GM19438 (cell line): ENCODE measurements at regions not wholly inside any gene's neighbourhood (a gene's known extent, or its start where the extent isn't known, plus 50 kb on each side); places are given as distances from the start of the nearest gene placed in this dataset.

Experiments
- ATAC-seq: cut with Tn5 transposase; IDR thresholded peaks from one replicate; pipeline ENCODE4 v1.9.1; 2021; ENCODE audit warnings: low read depth; ENCODE audit not compliant: unreplicated experiment

DNA sequence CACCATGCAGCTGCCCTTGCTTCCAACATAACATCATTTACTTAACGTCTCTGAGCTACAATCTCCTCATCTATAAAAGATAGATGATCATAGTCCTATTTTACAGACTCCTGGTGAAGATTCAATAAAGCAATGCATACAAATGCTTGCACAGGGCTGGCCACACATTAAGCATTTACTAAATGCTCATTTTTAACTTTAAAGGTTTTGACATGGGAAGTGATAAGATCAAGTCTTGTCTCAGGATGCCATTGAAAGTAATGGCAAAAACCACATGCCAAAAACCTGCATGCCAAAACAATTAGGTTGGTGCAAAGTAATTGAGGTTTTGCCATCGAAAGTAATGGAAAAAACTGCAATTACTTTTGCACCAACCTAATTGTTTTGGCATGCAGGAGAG is 181.2 kb upstream of the ADRA1B start:
- ATAC-seq: no peak

DNA sequence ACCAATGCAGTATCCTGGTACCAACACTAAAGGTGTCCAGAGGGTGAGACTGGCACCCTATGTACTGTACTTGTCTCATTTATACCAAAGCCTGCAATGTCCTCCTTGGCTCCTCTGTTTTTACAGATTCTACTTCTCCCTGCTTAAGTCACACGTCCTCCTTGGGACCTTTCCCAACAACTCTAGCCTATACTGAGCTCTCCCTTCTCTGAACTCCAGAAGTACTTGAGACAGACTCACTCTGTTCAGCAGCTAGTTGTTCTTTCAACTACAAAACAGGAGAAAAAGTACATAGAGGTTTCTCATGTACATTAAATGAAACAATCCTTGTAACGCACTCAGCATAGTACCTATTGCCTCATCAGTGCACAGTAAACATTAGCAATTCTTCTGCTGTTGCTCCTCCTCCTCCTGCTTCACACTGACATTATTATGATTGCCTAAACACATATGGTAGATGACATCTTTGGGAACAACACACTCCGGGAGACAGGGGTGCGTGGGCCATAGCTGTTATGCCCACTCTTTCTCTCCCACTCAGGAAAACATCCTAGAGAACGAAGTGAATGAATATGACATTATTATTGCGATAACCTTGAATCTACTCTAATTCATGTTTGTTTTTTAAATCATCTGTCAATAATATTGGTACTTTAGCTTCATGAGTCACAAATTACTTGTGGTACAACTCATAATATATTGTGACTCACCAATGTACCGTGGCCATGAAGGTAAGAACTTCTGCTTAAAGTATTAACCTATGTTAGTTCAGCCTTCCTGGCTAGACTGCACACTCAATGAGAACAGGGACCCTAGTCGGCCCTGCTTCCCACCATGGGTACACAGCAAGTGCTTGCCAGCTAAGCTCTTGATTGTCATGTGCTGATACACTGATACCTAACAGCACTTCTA is 180.3 kb upstream of the ADRA1B start:
- no peak for ATAC-seq

- ATAC-seq: no peak
These were observed 179.4 kb upstream of the ADRA1B start for GRCh38 chr5:159736844-159737243.

DNA sequence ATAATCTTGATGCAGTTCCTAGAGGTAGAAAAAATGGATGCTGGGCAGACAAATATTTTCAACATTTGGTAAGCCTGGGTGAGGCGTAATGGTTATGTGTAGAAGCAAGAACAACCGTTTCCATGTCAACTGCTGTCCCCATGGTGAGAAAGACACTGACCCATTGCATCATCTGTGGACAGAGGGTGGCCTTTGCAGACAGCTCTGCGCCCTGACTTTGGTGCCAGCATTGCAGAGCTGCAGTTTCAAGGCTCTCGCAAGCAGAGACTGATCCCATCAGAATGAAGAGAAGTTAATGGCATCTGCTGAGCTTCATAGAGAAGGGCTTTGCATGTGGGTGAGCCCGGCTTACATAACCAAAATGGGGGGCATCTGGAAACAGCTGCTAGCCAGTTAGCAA is 179.0 kb upstream of the ADRA1B start:
- no peak for ATAC-seq

GRCh38 chr5:159741829-159742322 is 174.4 kb upstream of the ADRA1B start:
- ATAC-seq: no peak

DNA sequence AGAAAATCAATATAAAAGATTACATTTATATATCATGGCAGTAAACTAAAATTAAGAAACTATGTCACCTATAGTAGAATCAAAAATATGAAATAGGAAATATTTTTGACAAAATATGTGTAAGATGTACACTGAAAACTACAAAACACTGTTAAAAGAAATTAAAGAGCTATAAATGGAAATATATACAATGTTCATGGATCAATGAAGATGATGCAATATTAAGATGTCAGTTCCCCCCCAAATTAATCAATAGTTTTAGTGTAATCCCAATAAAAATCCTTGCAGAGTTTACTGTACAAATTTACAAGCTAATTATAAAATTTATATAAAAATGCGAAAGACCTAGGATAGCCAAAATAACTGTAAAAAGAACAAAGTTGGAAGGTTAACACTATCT is 173.0 kb upstream of the ADRA1B start:
- no peak for ATAC-seq

DNA sequence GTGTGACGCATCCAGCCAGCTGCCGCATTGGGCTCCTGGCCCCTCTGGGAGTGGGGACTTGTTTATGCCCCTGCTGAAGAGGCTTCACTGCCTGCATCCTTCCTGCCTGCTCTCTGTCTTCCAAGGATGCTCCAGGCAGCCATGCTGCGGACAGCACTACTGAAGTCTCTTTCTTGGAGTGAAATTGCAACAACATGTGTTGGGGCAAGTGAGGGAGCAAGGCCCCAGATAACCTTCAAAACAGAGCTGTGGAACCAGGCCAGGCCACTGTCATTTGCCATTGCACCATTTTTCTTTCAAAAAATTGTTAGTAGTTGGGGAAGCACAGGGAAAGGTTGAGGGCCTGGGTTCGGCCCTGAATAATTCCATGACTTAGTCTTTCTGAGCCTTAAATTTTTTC is 169.6 kb upstream of the ADRA1B start:
- ATAC-seq: no peak

DNA sequence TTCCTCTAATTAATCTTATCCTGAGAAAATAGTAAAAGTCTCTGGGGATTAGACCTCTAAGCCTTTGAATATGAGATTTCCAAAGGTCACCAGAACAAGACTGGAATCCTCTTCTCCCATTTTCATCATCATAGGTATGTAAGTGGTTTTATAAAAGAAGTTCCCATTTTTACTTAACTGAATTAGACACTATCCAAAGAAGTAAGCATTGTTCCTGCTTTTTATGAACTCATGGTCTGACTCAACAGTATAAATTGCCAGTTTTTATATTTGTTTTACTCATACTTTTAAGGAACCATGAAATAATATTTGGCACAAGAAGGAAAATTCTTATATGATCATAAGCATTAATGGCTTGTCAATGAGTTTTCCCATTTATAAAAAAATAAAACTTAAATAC is 167.1 kb upstream of the ADRA1B start:
- ATAC-seq: no peak

GRCh38 chr5:159750226-159750625 is 166.1 kb upstream of the ADRA1B start:
- no peak for ATAC-seq

- no peak for ATAC-seq
These were observed 164.8 kb upstream of the ADRA1B start for GRCh38 chr5:159751459-159751858.

DNA sequence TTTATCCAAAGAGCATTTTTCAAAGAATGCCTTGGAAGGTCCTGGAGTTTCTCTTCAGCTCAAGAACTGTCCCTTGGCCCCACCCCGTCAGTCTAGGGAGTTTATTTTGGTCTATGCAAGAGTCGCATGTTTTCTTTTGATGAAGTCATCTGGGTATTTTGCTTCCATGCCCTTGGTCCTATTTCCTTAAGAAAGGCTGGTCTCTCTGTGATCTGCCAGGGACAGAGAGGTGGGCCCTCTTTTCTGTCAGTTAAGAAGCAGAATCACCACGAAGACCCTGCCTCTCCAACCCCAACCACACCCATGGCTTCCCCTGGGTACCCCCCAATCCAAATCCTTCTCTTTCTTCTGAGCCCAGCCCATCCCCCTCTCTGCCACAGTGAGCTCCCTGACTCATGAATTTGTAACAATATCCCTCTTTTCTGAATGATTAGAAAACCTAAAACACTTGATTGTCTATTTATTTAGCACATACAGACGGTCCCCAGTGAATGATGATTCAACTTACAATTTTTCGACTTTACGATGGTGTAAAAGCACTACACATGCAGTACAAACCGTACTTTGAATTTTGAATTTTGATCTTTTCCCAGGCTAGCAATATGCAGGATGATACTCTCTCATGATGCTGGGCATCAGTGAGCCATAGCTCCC is 163.5 kb upstream of the ADRA1B start:
- no peak for ATAC-seq

DNA sequence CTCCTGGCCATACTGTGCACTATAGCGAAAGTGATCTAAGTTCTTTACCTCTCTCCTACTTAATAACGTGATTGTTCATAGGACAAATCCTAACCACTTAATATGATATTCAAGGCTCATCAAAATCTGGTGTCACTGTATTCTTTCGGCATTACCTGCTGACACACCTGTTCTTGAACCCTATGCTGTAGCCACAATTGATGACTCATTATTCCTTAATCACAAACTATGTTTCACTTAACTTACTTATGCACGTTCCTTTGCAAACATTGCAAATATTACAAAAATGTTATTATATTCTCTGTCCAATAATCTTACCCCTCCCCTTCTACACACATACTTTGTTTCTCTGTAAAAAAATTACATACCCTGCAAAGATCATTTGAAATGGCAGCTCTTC is 158.1 kb upstream of the ADRA1B start:
- ATAC-seq: no peak

DNA sequence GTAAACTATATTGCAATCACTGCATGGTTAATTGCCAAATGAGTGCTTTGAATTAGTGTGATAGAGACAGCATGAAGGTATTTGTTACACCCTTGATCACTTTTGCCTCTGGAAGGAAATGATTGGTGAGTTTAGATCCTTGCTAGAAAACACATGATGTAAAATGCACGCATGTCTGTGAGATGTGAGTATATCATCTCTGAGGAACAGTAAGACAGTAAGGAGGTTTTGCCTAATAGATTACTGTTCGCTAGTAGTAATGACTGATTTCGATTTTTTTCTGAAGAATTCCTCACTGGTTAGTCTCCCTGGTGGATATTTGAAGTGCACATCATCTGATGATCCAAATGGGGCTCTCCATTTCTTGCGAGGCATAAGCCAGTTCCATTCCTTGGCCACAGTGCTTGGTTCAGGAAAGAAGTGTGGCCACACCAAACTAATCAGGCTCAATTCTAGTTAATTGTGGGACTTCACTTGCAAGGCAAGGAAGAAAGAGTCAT is 156.4 kb upstream of the ADRA1B start:
- ATAC-seq: no peak

DNA sequence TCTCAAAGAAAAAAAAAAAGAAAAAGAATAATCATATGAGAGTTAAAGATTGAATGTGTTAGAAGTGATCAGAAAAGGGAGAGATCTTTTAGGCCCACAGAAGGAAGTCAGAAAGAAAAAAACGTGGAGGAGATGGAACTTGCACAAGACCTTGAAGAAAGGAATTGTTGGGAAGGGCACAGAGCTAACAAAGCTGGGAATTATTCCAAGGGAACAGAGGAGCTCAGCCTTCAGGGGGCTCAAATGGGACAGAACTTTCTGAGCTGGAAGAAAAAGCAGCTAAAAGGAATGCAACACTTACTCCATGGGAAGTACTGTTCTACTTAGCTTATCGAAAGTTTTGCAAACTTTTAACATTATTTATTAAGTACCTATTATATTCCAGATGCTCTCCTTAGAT is 153.4 kb upstream of the ADRA1B start:
- no peak for ATAC-seq

DNA sequence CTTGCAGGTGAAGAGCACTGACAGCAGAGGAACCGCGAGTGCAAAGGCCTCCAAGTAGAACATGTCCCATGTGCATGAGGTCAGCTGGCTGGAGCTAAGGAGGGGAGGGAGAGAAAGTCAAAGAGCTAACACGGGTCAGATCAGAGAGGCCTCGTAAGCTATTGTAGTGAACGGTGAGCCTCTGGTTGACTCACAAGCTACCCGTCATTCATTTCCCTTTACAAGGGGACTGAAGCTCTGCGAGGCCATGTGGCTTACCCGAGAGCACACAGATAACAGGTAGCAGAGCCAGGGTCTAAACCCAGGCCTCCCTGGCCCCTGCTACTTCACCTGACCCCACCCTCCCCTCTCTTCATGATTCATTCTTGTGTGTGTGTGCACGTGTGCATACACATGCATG is 152.7 kb upstream of the ADRA1B start:
- ATAC-seq: no peak

DNA sequence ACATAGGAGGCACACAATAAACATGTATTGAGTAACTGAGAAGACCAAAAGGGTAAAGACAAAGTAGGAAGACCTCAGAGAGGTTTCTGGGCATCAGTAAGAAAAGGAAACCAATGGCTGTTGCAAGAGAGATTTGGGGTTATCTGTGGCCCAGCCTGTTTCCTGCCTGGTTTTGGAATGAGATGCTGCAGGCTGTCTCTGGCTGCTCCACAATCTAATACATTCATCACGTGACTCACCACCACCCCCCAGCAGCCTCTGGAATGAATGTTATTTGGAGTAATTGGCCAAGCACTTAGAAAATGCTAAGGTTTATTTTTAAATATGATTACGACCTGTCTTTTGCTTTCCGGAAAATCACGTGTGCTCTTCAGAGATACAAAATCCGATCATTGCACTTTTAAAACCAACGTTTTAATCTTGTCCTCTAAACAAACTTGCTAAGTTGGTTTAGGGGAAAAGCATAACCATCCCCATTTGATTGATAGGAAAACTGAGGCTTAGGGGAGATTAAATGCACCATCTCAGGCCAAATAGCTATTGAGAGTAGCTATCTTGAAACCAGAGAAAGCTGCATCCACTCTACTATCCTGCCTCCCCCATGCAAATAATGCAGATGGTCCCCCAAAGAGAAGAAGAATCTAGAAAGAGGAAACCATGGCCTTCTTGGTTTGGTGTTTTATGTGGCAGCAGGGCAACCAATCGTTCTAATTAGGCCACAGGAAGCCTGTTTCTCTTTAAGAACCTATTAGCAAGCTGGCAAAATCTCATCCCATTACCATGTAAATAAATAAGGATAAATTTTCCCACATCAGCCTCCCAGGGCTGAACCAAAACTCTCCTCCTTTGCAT is 151.8 kb upstream of the ADRA1B start:
- ATAC-seq: no peak

GRCh38 chr5:159765135-159765433 is 151.2 kb upstream of the ADRA1B start:
- no peak for ATAC-seq

- ATAC-seq: no peak
These were observed 150.3 kb upstream of the ADRA1B start for GRCh38 chr5:159765760-159766517.

DNA sequence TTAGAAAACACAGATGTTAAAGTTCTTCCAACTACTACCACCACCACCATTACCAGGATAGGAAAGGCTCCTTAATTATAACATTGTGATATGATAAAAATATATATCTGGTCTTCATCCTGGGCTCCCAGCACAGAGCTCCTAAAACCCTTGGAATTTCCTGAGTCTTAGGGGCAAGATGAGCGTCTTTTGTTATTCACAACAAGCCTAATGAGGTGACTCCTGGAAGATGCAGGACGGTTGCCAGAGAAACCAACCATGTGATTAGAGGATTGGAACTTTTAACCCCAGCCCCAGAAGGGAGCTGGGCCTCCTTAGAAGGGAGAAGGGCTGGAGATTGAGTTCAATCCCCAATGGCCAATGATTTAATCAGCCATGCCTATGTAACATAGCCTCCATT is 148.0 kb upstream of the ADRA1B start:
- no peak for ATAC-seq

DNA sequence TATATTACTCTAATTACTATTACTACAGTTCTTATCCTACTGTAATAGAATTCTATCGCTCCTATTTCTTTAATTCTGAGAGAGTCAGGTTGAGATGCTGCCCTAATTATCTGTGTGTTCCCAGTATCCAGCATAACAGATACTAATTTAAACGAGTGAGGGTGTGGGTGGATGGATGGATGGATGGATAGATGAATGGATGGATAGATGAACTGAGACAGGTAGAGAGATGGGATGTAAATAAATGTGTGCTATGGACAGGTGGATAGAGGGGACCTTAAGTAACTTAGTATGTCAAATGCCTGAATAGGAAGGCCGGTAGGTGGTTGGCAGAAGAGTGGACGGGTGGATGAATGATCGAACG is 143.6 kb upstream of the ADRA1B start:
- ATAC-seq: no peak
